Body of pancreas (tissue), 4 donors: ENCODE measurements at regions not wholly inside any gene's neighbourhood (a gene's known extent, or its start where the extent isn't known, plus 50 kb on each side); places are given as distances from the start of the nearest gene placed in this dataset.

ENCODE experiments used
- POLR2A ChIP-seq, 3 donors: fragments of 450-650 bp; IDR thresholded peaks; one replicate each; pipeline ENCODE4 v1.6.1; 2016; ENCODE audit warnings: antibody characterized with exemption in 3 of 3, mild to moderate bottlenecking in 2 of 3
- TF ChIP-seq, protein P1 (sequence below), 7 experiments: fragments of 450-650 bp in 4 of 7; fragments of 200-600 bp in 3 of 7; sonication (generic) in 3 of 7; IDR thresholded peaks; one replicate each; pipeline ENCODE4 v1.5.1; 2016 to 2019; ENCODE audit warnings: antibody characterized with exemption in 7 of 7

DNA sequence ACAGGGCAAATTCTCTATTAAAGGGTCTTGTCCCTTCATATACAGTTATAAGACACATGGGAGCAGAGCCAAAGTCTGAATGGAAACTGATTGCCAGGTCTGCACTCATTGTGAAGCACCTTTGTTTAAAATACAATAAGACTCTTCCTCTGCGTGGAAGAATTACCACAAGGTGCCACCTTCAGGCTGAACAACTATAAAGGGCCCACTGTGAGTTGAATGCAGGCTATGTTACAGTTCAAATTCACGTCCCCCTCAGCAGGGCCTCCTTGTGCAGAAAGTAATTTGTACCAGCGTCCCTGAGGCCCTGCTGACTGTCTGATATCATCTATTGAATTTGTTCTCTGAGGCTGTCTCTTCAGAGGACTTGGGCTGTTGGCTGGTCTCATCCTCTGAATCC, 225.8 kb upstream of the TEX13C start:
- TF ChIP-seq, protein P1, sequence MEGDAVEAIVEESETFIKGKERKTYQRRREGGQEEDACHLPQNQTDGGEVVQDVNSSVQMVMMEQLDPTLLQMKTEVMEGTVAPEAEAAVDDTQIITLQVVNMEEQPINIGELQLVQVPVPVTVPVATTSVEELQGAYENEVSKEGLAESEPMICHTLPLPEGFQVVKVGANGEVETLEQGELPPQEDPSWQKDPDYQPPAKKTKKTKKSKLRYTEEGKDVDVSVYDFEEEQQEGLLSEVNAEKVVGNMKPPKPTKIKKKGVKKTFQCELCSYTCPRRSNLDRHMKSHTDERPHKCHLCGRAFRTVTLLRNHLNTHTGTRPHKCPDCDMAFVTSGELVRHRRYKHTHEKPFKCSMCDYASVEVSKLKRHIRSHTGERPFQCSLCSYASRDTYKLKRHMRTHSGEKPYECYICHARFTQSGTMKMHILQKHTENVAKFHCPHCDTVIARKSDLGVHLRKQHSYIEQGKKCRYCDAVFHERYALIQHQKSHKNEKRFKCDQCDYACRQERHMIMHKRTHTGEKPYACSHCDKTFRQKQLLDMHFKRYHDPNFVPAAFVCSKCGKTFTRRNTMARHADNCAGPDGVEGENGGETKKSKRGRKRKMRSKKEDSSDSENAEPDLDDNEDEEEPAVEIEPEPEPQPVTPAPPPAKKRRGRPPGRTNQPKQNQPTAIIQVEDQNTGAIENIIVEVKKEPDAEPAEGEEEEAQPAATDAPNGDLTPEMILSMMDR (IDR thresholded peaks at IDR 0.05), result no peak
- TF ChIP-seq POLR2A (IDR thresholded peaks at IDR 0.05), result no peak
